Smooth muscle cell (in vitro differentiated cells): ENCODE measurements at regions not wholly inside any gene's neighbourhood (a gene's known extent, or its start where the extent isn't known, plus 50 kb on each side); places are given as distances from the start of the nearest gene placed in this dataset.

Experiments used
- DNase-seq: peaks from one replicate; lab custom pipeline; 2025; ENCODE audit not compliant: unreplicated experiment; lab: John Stamatoyannopoulos, UW
- H2AFZ ChIP-seq: fragments of 200-600 bp; sonication (generic); 2 replicates; pipeline ENCODE4 v1.6.0; 2016; ENCODE audit warnings: antibody characterized with exemption, low read depth, mild to moderate bottlenecking
- H3F3A ChIP-seq: fragments of 200-600 bp; sonication (generic); 2 replicates; pipeline ENCODE4 v1.6.0; 2017; ENCODE audit warnings: antibody characterized with exemption, low read depth
- H3K27ac ChIP-seq: fragments of 200-600 bp; sonication (generic); 2 replicates; pipeline ENCODE4 v1.5.1; 2016; ENCODE audit warnings: low read depth, mild to moderate bottlenecking
- H3K27me3 ChIP-seq: fragments of 200-600 bp; sonication (generic); 2 replicates; pipeline ENCODE4 v1.6.1; 2016; ENCODE audit warnings: low read depth, mild to moderate bottlenecking
- H3K36me3 ChIP-seq: fragments of 200-600 bp; sonication (generic); 2 replicates; pipeline ENCODE4 v1.5.1; 2016; ENCODE audit warnings: low read depth
- H3K4me1 ChIP-seq: fragments of 200-600 bp; sonication (generic); 2 replicates; pipeline ENCODE4 v1.5.1; 2016; ENCODE audit warnings: low read depth
- H3K4me2 ChIP-seq: fragments of 200-600 bp; sonication (generic); 2 replicates; pipeline ENCODE4 v1.6.0; 2016; ENCODE audit warnings: mild to moderate bottlenecking
- H3K4me3 ChIP-seq: fragments of 200-600 bp; sonication (generic); 2 replicates; pipeline ENCODE4 v1.5.1; 2016; ENCODE audit warnings: mild to moderate bottlenecking
- H3K79me2 ChIP-seq: fragments of 200-600 bp; sonication (generic); 2 replicates; pipeline ENCODE4 v1.6.0; 2016; ENCODE audit warnings: low read depth, mild to moderate bottlenecking
- H3K9ac ChIP-seq: fragments of 200-600 bp; sonication (generic); 2 replicates; pipeline ENCODE4 v1.6.0; 2016; ENCODE audit warnings: low read depth
- H3K9me3 ChIP-seq: fragments of 200-600 bp; sonication (generic); replicated peaks from 2 replicates; pipeline ENCODE4 v1.5.1; 2016; ENCODE audit warnings: low read depth
- H4K20me1 ChIP-seq: fragments of 200-600 bp; sonication (generic); 2 replicates; pipeline ENCODE4 v1.6.0; 2016; ENCODE audit warnings: low read depth
- WGBS: methylation state at CpG from one replicate; pipeline ENCODE4 v1.1.7; 2016; ENCODE audit warnings: low lambda C conversion rate; 5-methylcytosine and 5-hydroxymethylcytosine counted together
- TF ChIP-seq, protein P1 (sequence below): fragments of 200-600 bp; sonication (generic); IDR thresholded peaks from 2 replicates; pipeline ENCODE4 v1.5.1; 2017; ENCODE audit warnings: borderline replicate concordance, mild to moderate bottlenecking, antibody characterized with exemption; ENCODE audit not compliant: insufficient read depth, poor library complexity, severe bottlenecking

DNA sequence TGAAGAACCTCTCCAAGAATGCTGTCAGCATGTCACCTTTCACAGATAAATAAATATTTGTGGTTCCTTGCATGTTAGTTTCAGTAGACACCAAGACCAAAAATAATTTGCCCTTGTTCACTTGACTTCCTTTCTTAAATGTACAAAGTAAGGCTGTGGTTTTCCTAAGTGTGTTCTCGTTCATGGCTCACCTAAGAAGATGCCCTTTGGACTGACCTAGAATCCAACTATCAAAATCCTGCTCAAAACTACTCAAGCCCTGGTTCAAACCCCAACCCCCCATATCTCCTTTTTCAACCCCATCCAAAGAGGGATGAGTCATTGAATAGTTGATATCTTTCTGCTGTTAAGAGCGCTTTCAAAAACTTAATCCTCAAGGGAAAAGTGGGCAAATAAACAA is 247.8 kb upstream of the ZNF507 start:
- Histone ChIP-seq H2AFZ (no peak overlapping the region), H3K9me3 (no peaks in the 10 kb centered on the region), H3F3A (no peaks in the 10 kb centered on the region), H3K4me1 (peaks cover 9% of the 10 kb centered on the region), H3K36me3 (no peaks in the 10 kb centered on the region), H3K9ac (no peak overlapping the region), H3K79me2 (no peaks in the 10 kb centered on the region), H3K4me3 (no peak overlapping the region), H3K27me3 (peaks cover 6% of the 10 kb centered on the region), H3K27ac (no peak overlapping the region), H3K4me2 (no peak overlapping the region), H4K20me1 (no peaks in the 10 kb centered on the region)
- WGBS: 29% methylated on average over 2 of the region's 2 CpGs
- DNase-seq: no peak
- TF ChIP-seq, protein P1, sequence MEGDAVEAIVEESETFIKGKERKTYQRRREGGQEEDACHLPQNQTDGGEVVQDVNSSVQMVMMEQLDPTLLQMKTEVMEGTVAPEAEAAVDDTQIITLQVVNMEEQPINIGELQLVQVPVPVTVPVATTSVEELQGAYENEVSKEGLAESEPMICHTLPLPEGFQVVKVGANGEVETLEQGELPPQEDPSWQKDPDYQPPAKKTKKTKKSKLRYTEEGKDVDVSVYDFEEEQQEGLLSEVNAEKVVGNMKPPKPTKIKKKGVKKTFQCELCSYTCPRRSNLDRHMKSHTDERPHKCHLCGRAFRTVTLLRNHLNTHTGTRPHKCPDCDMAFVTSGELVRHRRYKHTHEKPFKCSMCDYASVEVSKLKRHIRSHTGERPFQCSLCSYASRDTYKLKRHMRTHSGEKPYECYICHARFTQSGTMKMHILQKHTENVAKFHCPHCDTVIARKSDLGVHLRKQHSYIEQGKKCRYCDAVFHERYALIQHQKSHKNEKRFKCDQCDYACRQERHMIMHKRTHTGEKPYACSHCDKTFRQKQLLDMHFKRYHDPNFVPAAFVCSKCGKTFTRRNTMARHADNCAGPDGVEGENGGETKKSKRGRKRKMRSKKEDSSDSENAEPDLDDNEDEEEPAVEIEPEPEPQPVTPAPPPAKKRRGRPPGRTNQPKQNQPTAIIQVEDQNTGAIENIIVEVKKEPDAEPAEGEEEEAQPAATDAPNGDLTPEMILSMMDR: no peak

DNA sequence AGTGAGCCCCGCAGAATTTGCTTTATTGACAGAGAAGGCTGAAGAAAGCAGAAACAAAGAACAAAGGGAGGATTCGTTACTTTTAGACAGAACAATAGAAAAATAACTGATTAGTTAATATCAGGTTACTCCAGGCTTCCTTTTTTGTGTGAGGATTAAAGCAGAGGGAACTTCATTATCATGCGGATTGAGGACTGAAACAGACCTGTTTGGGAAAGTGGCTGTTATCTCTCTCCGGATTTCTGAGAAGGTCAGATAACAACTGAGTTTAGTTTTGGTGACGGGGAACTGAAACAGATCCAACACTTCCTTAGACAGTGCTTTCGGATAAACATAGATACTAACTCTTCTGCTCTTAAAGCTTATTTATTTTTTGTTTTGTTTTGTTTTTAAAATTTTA is 246.4 kb upstream of the ZNF507 start:
- Histone ChIP-seq H3F3A (no peaks in the 10 kb centered on the region), H3K9me3 (no peaks in the 10 kb centered on the region), H3K36me3 (no peaks in the 10 kb centered on the region), H3K4me2 (no peak overlapping the region), H3K4me3 (no peak overlapping the region), H3K4me1 (peaks cover 12% of the 10 kb centered on the region), H4K20me1 (no peaks in the 10 kb centered on the region), H3K27me3 (peaks cover 6% of the 10 kb centered on the region), H3K9ac (no peak overlapping the region), H3K27ac (no peak overlapping the region), H2AFZ (peak overlapping the region; percentile 33), H3K79me2 (no peaks in the 10 kb centered on the region)
- no peak for DNase-seq
- 16% methylated on average over 6 of the region's 6 CpGs for WGBS
- TF ChIP-seq, protein P1: no peak

GRCh38 chr19:32101206-32101605 is 244.2 kb upstream of the ZNF507 start:
- H3K36me3 ChIP-seq: no peaks in the 10 kb centered on the region
- no peak for DNase-seq
- H3K4me1 ChIP-seq: peaks cover 32% of the 10 kb centered on the region
- no peak overlapping the region for H3K4me3 ChIP-seq
- no peaks in the 10 kb centered on the region for H3K9me3 ChIP-seq
- no peak overlapping the region for H3K27ac ChIP-seq
- no peak overlapping the region for H3K9ac ChIP-seq
- H3F3A ChIP-seq: peaks cover 4% of the 10 kb centered on the region
- TF ChIP-seq, protein P1: no peak
- no peaks in the 10 kb centered on the region for H3K79me2 ChIP-seq
- H3K4me2 ChIP-seq: no peak overlapping the region
- no peaks in the 10 kb centered on the region for H4K20me1 ChIP-seq
- WGBS: 100% methylated on average over 1 of the region's 1 CpG
- H3K27me3 ChIP-seq: no peaks in the 10 kb centered on the region
- H2AFZ ChIP-seq: no peak overlapping the region

GRCh38 chr19:32103541-32103940 is 241.9 kb upstream of the ZNF507 start:
- no peaks in the 10 kb centered on the region for H3K27me3 ChIP-seq
- no peak for DNase-seq
- H3K9me3 ChIP-seq: no peaks in the 10 kb centered on the region
- H3K36me3 ChIP-seq: no peaks in the 10 kb centered on the region
- peaks cover 32% of the 10 kb centered on the region for H3K4me1 ChIP-seq
- no peak overlapping the region for H3K27ac ChIP-seq
- TF ChIP-seq, protein P1: no peak
- H3K9ac ChIP-seq: no peak overlapping the region
- no peaks in the 10 kb centered on the region for H3K79me2 ChIP-seq
- no peak overlapping the region for H3K4me2 ChIP-seq
- H3K4me3 ChIP-seq: no peak overlapping the region
- WGBS: 73% methylated on average over 11 of the region's 11 CpGs
- peaks cover 4% of the 10 kb centered on the region for H3F3A ChIP-seq
- no peaks in the 10 kb centered on the region for H4K20me1 ChIP-seq
- no peak overlapping the region for H2AFZ ChIP-seq
